Islet precursor cell (in vitro differentiated cells): ENCODE measurements at regions not wholly inside any gene's neighbourhood (a gene's known extent, or its start where the extent isn't known, plus 50 kb on each side); places are given as distances from the start of the nearest gene placed in this dataset.

Experiments
- DNase-seq: peaks from one replicate; pipeline ENCODE4 v3.0.0-alpha.2; 2018

DNA sequence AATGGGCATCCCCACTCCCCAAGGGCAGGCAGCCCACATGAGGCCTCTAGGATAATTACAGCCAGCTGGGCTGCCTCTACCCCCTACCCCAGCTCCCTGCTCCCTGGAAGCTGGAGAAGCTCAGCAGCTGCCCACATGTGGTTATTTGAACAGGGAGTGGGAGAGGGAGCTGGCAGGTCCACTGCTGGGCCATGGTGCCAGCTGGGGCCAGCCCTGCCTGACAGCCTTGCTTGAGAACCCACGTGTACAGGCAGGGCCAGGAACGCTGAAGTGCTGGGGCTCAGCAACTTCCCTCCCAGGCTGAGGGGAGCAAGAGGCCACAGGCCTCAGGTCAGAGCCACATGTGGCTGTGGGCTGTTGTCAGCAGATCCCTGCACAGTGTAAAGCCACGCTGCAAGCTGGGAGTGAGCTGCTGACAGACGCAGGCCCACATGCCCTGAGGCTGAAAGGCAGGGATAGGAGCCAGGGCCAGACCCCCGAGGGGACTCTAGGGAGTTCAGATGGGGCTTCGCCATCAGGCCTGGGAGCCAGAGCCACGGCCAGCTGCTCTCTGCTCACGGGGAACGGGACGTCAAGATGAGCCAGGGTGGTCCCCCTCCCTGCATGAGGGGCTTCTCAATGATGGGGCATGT is 129.0 kb downstream of the SYF2 start:
- DNase-seq, result no peak

DNA sequence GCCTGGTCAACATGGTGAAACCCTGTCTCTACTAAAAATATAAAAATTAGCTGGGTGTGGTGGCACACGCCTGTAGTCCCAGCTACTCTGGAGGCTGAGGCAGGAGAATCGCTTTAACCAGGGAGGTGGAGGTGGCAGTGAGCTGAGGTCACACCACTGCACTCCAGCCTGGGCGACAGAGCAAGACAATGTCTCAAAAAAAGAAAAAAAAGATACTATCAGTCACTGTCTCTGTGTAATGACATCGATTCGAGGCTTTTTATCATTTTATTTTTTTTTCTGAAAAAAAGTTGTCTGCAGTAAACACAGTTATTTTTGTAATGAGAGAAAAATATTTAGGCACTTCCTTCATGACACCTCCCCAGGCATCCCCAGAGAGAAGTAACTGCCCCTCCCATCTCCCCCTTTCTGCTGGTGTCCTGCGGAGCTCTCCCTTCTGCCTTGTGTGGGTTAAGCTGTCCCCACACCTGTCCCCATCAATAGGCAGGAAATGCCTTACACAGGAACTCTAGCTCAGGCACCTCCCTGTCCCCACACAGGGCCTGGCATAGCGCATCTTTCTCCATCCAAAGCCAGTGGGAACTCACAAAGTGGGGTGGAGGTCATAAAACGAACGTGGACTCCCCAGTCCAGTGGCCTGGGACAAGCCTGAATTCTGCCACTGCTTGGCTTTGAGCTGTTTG is 132.0 kb downstream of the SYF2 start:
- DNase-seq, result no peak

GRCh38 chr1:25099343-25099951 is 132.9 kb downstream of the SYF2 start:
- no peak for DNase-seq

DNA sequence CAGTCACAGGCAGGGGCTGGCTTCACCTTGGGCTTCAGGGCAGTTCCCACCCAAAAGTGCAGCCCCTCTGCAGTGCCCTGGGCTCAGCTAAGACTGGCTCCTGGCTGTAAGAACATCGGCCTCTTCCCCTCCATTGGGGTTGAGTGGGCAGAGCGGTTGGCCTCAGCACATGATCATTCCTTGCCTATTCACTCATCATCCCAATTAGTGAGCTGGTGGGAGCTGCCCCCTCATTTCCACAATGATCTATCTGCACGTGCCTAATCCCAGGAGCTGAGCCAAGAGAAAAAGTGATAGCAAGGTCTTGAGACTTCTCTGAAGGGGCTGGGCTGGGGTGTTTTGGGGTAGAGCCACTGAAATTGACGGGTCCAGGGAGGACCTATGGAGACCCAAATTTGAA is 133.6 kb downstream of the SYF2 start:
- no peak for DNase-seq

DNA sequence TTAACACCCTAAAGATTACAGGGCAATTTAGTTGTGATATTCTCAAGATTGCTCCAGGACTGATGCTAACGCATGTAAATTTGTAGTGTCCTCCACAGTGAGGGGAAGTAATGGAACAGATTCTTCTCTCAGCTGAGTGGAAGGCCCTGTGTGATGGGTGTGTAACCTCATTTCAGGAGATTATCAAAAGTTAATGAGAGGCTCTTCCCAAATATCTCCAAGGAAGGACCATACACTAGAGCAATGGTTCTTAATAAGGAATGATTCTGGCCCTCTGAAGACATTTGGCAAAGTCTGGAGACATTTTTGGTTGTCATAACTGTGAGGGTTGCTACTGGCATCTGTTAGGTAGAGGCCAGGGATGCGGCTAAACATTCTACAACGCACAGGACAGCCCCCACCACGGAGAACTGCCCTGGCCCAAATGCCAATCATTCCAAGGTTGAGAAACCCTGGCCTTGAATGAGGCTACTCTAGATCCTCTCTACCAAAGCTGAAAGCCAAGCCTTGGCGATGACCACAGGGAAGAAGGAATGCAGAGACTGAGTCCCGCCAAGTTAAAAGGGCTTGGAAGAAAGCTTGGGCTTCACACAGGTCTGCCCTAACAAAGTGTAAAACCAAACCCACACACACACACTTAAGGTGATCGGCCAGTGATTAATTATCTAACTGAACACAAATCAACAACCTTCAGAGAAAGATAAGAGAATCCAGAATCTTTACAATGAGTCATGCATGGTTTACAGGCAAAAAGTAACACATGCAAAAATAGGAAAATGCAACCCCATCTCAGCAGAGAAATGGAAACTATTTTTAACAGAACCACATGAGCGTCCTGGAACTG is 135.8 kb downstream of the SYF2 start:
- DNase-seq, result no peak

DNA sequence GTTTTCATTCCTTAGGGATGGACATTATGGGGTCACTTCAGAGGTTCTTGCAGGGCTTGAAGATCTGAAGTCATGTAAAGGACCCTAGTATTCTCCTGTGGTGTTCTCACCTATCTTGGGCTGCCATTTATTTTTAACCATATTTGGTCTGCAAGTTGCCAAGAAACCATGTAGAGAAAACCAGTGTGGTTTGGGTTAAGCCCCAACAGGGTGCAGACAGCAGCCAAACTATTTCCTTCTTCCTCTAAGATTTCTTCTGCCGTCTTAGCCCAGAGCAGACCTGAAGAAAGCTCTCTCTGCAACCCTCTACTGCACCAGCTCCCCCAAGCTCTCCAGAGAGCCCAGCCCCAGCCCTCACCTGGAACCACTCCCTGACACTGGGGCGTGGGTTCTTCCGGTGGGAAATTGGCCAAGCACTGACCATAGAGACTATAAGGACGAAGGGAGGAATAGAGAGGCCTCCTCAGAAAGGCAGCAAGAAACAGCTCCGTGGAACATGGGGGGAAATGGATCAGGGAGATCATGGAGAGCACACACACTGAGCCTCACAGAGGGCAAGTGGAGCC is 136.6 kb downstream of the SYF2 start:
- no peak for DNase-seq

DNA sequence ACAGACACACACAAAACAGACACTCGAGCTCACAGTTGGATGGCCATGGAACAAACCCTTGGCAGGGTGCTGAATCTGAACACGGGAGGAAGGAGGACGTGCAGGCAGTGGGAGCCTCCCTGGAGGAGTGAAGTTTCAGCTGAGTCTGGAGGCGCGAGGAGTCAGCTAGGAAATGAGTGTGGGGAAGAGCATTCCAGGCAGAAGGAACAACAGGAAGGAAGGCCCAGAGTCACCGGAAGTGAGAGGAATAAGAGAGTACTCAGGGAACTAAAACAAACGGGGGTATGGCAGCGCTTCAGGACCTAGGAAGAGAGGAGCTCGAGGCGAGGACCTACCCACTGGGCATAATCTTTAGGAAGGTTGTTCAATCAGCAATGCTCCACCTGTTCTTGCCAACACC is 137.3 kb downstream of the SYF2 start:
- DNase-seq, result no peak

GRCh38 chr1:25094229-25094628 is 138.1 kb downstream of the SYF2 start:
- DNase-seq, result no peak

- no peak for DNase-seq
Observed at GRCh38 chr1:25091658-25092057, 140.6 kb downstream of the SYF2 start.

DNA sequence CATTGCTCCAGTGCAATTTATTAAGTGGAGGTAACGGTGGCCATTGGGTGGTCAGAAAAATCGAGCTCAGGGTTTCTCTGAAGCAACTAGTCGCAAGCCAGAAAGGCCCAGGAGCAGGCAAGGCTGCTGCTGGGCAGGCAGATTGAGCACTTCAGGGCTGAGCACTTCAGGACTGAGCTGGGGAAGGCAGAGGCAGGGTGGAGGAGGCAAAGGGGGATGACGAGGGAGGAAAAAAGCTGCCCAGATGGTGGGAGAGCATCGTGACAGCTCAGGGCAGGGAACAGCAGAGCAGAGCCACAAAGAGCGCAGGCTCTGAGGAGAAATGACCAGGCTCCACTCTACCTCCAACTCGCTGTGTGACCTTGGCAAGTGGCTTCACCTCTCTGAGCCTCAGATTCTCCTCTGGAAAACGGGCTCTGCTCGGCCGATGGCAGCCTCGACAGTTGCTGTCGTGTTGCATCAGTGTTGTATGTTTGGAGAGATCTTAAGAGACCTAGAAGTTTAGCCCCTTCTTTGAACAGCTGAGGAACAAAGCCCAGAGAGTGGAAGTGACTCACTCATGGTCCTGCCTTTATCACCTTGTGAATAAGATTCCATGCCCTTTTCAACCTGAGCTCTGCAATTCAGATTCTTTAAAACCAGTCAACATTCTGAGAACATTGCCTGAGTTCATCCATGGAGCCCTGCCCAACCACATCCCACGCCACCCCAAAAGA is 141.4 kb downstream of the SYF2 start:
- DNase-seq, result no peak

DNA sequence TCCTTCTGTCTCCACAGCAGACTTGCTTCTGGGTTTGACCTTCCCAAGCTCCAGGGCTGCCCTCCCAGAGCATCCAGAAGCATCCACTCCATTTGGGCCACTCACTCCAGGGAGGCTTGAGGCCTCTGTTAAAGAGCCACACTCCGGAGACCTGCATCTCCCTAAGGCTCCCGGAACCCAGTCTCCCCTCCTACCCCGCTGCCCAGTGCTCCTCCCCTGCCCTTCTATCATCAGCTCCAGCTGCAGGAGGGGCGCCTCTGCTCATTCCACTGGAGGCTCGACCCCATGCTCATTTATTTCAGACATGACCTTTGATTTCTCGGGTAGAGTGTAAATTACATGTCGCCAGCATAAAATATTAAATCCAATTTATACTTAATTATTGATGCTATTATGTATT is 142.5 kb downstream of the SYF2 start:
- DNase-seq, result no peak

- DNase-seq, result no peak
Observed at GRCh38 chr1:25088946-25089345, 143.4 kb downstream of the SYF2 start.

DNA sequence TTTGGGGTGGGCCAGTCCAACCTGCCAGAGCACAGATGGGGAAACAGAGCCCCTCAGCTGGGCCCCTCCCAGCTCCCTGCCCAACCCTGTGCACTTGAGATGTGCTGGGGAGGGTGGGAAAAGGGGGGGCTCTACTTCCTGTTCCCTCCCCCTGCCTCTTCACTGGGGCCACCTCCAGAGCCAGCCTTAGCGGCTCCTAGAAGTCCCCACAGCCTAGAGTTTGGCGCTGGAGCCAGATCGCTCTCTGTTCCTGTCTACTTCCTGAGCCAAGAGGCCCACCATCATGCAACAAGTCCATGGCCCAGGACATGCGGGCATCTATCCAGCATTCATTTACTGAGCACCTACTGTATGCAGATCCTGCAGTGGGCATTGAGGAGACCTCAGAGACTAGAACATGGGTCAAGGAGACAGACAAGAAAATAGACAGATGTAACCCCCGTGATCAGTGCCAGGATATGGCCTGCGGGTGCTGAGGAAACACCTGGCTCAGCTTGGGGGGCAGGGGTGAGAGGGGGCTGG is 144.1 kb downstream of the SYF2 start:
- DNase-seq, result no peak

DNA sequence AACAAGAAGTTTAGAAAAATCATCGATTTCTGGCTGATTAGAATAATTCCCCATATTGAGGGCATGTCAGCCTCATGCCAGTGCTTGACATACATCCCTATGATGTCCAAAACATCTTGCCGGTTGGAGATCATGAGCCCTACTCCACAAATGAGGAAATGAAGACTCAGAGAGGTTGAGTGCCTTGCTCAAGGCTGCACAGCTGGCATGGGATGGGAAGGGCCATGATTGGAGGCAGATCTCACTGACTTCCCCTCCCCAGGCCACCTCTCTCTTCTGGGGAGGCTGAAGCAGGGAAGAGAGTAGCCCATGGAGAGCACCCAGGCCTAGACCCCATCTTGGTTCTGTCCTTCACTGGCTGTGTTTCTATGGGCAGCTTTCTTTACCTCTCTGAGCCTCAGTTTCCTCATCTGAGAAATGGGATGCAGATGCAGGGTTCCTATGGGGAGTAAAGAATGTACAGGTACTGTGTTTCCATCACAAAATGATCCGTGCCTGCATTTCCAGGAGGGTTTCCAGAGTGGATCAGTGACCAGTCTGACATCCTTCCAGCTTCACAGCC is 145.7 kb downstream of the SYF2 start:
- DNase-seq, result no peak

- no peak for DNase-seq
Observed at GRCh38 chr1:25084407-25084806, 147.9 kb downstream of the SYF2 start.

- no peak for DNase-seq
Observed at GRCh38 chr1:25083481-25084345, 148.6 kb downstream of the SYF2 start.

DNA sequence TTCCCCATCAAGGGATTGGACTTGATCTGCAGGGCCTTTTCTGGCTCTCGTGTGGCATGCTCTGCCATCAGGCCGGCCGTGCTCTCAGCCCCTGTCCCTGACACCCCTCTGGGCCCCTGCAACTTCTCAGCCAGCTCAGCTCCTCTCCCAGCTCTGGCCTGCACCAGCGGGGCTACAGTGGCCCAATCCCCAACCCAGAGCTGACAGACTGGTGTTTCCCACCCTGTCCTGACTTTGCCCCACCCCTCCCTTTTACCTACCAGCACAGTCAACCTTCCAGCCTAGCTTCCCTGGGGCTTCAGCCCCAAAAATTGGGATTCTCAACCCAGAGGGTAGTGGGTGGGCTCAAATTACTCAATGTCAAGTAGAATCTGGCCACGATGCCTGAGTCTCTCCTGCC is 149.3 kb downstream of the SYF2 start:
- DNase-seq, result no peak

DNA sequence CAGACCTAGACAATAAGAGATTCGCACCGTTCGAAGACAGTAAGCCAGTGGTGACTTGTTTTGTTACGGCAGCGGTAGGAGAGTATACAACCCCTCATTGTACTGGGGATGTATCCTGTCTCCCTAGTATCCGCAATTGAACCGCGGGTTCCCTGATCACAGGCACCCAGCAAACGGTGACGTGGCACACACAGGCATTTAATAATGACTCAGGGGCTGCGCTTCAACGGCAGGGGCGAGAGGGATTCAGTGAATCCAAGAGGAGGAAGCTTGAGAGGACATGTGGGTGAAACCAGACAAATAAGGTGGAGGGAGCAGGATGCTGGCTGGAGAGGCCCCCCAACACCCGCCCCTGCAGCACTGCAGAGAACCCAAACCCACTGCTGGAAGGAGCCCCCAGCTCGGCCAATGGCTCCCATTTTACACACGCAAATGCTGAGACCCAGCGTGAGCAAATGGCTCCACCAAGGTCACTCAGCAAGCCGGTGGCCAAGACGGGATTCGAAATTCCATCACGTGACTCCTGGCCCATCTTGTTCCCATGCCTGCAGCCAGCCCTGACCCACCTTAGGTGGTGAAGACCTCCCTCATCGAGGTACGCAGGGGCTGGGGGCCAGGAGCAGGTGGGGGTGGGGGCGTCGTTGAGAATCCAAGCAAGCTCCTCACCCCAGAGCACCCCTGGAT is 149.9 kb downstream of the SYF2 start:
- no peak for DNase-seq

- DNase-seq, result no peak
Observed at GRCh38 chr1:25081496-25081895, 150.8 kb downstream of the SYF2 start.
